Progenitor cell of endocrine pancreas (in vitro differentiated cells): ENCODE measurements at regions not wholly inside any gene's neighbourhood (a gene's known extent, or its start where the extent isn't known, plus 50 kb on each side); places are given as distances from the start of the nearest gene placed in this dataset.

ENCODE experiments used
- DNase-seq: peaks from one replicate; pipeline ENCODE4 v3.0.0; 2021; ENCODE audit warnings: low spot score; ENCODE audit not compliant: unreplicated experiment
- H3K27ac Mint-ChIP-seq: 2 replicates; pipeline ENCODE4 v1.8.0; 2021; ENCODE audit warnings: mild to moderate bottlenecking, moderate library complexity, mixed read lengths
- H3K27me3 Mint-ChIP-seq: 2 replicates; pipeline ENCODE4 v1.8.0; 2021; ENCODE audit warnings: mixed read lengths
- H3K36me3 Mint-ChIP-seq: 2 replicates; pipeline ENCODE4 v1.8.0; 2022; ENCODE audit warnings: mixed read lengths; ENCODE audit not compliant: insufficient read depth
- H3K4me1 Mint-ChIP-seq: 2 replicates; pipeline ENCODE4 v1.8.0; 2021; ENCODE audit warnings: low read depth, mixed read lengths
- H3K4me3 Mint-ChIP-seq: 2 replicates; pipeline ENCODE4 v1.8.0; 2021; ENCODE audit warnings: low read depth, mild to moderate bottlenecking, moderate library complexity, mixed read lengths
- H3K9me3 Mint-ChIP-seq: 2 replicates; pipeline ENCODE4 v1.8.0; 2021; ENCODE audit warnings: low read depth, mixed read lengths
- CTCF ChIP-seq: fragments of 200-600 bp; sonication (generic); IDR thresholded peaks from one replicate; pipeline ENCODE4 v1.5.0; 2021; ENCODE audit warnings: antibody characterized with exemption, mild to moderate bottlenecking; ENCODE audit not compliant: unreplicated experiment

- Mint-ChIP-seq H3K4me1 (peaks cover 42% of the 10 kb centered on the region), H3K9me3 (no peaks in the 10 kb centered on the region), H3K27me3 (peaks cover 7% of the 10 kb centered on the region), H3K27ac (no peak overlapping the region), H3K36me3 (no peaks in the 10 kb centered on the region), H3K4me3 (no peak overlapping the region)
- TF ChIP-seq CTCF: no peak
- no peak for DNase-seq
Observed at GRCh38 chr19:30304540-30304939, 67.6 kb upstream of the ZNF536 start.

GRCh38 chr19:30305346-30306060 lies 66.7 kb upstream of the ZNF536 start:
- no peaks in the 10 kb centered on the region for H3K36me3 Mint-ChIP-seq
- no peak for TF ChIP-seq CTCF
- H3K27ac Mint-ChIP-seq: no peak overlapping the region
- H3K9me3 Mint-ChIP-seq: no peaks in the 10 kb centered on the region
- H3K27me3 Mint-ChIP-seq: peaks cover 3% of the 10 kb centered on the region
- peaks cover 48% of the 10 kb centered on the region for H3K4me1 Mint-ChIP-seq
- no peak for DNase-seq
- H3K4me3 Mint-ChIP-seq: no peak overlapping the region

GRCh38 chr19:30307191-30307974 lies 64.8 kb upstream of the ZNF536 start:
- TF ChIP-seq CTCF: no peak
- Mint-ChIP-seq H3K27ac (no peak overlapping the region), H3K9me3 (no peaks in the 10 kb centered on the region), H3K36me3 (no peaks in the 10 kb centered on the region), H3K4me3 (no peak overlapping the region), H3K4me1 (peaks cover 48% of the 10 kb centered on the region), H3K27me3 (no peaks in the 10 kb centered on the region)
- DNase-seq: no peak

GRCh38 chr19:30309176-30309575 lies 63.0 kb upstream of the ZNF536 start:
- H3K36me3 Mint-ChIP-seq: no peaks in the 10 kb centered on the region
- no peak for DNase-seq

More at GRCh38 chr19:30309176-30309575, 63.0 kb upstream of the ZNF536 start:
- no peak overlapping the region for H3K27ac Mint-ChIP-seq
- H3K4me3 Mint-ChIP-seq: no peak overlapping the region
- no peaks in the 10 kb centered on the region for H3K9me3 Mint-ChIP-seq
- peaks cover 52% of the 10 kb centered on the region for H3K4me1 Mint-ChIP-seq
- no peak for TF ChIP-seq CTCF
- no peaks in the 10 kb centered on the region for H3K27me3 Mint-ChIP-seq
